Natural killer cell (primary cell): ENCODE measurements at regions not wholly inside any gene's neighbourhood (a gene's known extent, or its start where the extent isn't known, plus 50 kb on each side); places are given as distances from the start of the nearest gene placed in this dataset.
"Not testable (repeated sequence)": the region's sequence is repeated elsewhere in the genome, so short reads cannot be mapped to it uniquely, and the experiment has no call there.

Experiments used
- ATAC-seq, 3 donors: fragments of 150-1000 bp in 2 of 3; fragments of 200-7000 bp in 1 of 3; cut with Tn5 transposase; 1 replicate in 1 of 3; 2 replicates in 2 of 3; pipeline ENCODE4 v1.10.0; 2021; ENCODE audit warnings: mild to moderate bottlenecking in 2 of 3, moderate library complexity in 2 of 3
- DNase-seq, 2 donors: peaks; one replicate each; pipeline versions ENCODE4 v3.0.0 to v3.0.0-alpha.2; 2013 to 2021; ENCODE audit warnings: mixed read lengths in 1 of 2
- H3K27ac ChIP-seq: one replicate; pipeline ENCODE4 v1.5.1; 2013; ENCODE audit warnings: mild to moderate bottlenecking, low read length
- H3K27me3 ChIP-seq: one replicate; pipeline ENCODE4 v1.6.1; 2013; ENCODE audit warnings: low read length; ENCODE audit not compliant: control insufficient read depth, insufficient read depth
- H3K36me3 ChIP-seq: one replicate; pipeline ENCODE4 v1.6.1; 2013; ENCODE audit warnings: low read length; ENCODE audit not compliant: control insufficient read depth, insufficient read depth
- H3K4me1 ChIP-seq: one replicate; pipeline ENCODE4 v1.6.1; 2013; ENCODE audit warnings: low read length; ENCODE audit not compliant: control insufficient read depth, insufficient read depth
- H3K4me3 ChIP-seq: one replicate; pipeline ENCODE4 v1.5.1; 2013; ENCODE audit warnings: low read length
- H3K9me3 ChIP-seq: one replicate; pipeline ENCODE4 v1.6.1; 2013; ENCODE audit warnings: low read length; ENCODE audit not compliant: control insufficient read depth, insufficient read depth
- H3K27ac Mint-ChIP-seq, 2 donors: one replicate each; pipeline ENCODE4 v1.8.0; 2022; ENCODE audit warnings: mild to moderate bottlenecking in 2 of 2, mixed read lengths in 2 of 2, moderate library complexity in 1 of 2
- H3K27me3 Mint-ChIP-seq, 2 donors: one replicate each; pipeline ENCODE4 v1.8.0; 2022; ENCODE audit warnings: low read depth in 2 of 2, mixed read lengths in 2 of 2
- H3K36me3 Mint-ChIP-seq: one replicate; pipeline ENCODE4 v1.8.0; 2022; ENCODE audit warnings: mixed read lengths
- H3K4me1 Mint-ChIP-seq, 2 donors: one replicate each; pipeline ENCODE4 v1.8.0; 2022; ENCODE audit warnings: mixed read lengths in 2 of 2
- H3K4me3 Mint-ChIP-seq: one replicate; pipeline ENCODE4 v1.8.0; 2022; ENCODE audit warnings: mild to moderate bottlenecking, moderate library complexity, mixed read lengths
- H3K9me3 Mint-ChIP-seq, 2 donors: one replicate each; pipeline ENCODE4 v1.8.0; 2022; ENCODE audit warnings: mixed read lengths in 2 of 2
- WGBS: methylation state at CpG from one replicate; pipeline ENCODE4 v1.1.7; 2013; ENCODE audit warnings: missing lambda C conversion rate; ENCODE audit not compliant: insufficient coverage; 5-methylcytosine and 5-hydroxymethylcytosine counted together
- intact Hi-C: fragments of 100-400 bp; cut with micrococcal nuclease; formaldehyde crosslinking; loops from one replicate; pipeline ENCODE4 v1.14.2; 2022
- TF ChIP-seq, protein P1 (sequence below): fragments of 200-600 bp; IDR thresholded peaks from one replicate; pipeline ENCODE4 v1.8.0; 2022; ENCODE audit warnings: antibody characterized with exemption

DNA sequence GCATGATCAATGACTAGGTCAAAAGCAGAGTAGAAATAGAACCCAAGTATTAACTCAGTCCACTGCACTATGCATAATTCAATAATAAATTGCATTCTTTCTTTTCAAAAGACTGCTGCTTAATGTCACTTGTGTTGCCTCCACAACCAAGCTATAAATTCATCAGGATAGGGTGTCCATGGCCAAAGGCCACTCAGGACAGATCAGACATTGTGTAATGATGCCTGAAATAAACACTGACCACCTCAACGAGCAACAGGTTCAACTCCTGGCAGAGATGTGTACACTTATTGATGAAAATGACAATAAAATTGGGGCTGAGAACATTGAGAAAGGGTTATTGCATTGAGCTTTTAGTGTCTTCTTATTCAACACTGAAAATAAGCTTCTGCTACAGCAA is 194.5 kb upstream of the SPOPL start:
- ATAC-seq (no peak), DNase-seq (no peak)
- H3K4me1 Mint-ChIP-seq = no peaks in the 10 kb centered on the region
- no peak overlapping the region for H3K4me3 Mint-ChIP-seq
- no peaks in the 10 kb centered on the region for H3K27me3 ChIP-seq
- no peak overlapping the region for H3K27ac Mint-ChIP-seq
- no peaks in the 10 kb centered on the region for H3K27me3 Mint-ChIP-seq
- peaks cover 7 to 10% of the 10 kb centered on the region in 2 donors for H3K9me3 Mint-ChIP-seq
- peaks cover 2% of the 10 kb centered on the region for H3K9me3 ChIP-seq
- H3K36me3 Mint-ChIP-seq = no peaks in the 10 kb centered on the region
- WGBS = 67% methylated on average over 1 of the region's 1 CpG
- no peaks in the 10 kb centered on the region for H3K4me1 ChIP-seq
- H3K4me3 ChIP-seq = no peak overlapping the region
- no peak overlapping the region for H3K27ac ChIP-seq
- intact Hi-C loops = no loop called here
- TF ChIP-seq, protein P1, sequence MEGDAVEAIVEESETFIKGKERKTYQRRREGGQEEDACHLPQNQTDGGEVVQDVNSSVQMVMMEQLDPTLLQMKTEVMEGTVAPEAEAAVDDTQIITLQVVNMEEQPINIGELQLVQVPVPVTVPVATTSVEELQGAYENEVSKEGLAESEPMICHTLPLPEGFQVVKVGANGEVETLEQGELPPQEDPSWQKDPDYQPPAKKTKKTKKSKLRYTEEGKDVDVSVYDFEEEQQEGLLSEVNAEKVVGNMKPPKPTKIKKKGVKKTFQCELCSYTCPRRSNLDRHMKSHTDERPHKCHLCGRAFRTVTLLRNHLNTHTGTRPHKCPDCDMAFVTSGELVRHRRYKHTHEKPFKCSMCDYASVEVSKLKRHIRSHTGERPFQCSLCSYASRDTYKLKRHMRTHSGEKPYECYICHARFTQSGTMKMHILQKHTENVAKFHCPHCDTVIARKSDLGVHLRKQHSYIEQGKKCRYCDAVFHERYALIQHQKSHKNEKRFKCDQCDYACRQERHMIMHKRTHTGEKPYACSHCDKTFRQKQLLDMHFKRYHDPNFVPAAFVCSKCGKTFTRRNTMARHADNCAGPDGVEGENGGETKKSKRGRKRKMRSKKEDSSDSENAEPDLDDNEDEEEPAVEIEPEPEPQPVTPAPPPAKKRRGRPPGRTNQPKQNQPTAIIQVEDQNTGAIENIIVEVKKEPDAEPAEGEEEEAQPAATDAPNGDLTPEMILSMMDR = no peak
- no peaks in the 10 kb centered on the region for H3K36me3 ChIP-seq

DNA sequence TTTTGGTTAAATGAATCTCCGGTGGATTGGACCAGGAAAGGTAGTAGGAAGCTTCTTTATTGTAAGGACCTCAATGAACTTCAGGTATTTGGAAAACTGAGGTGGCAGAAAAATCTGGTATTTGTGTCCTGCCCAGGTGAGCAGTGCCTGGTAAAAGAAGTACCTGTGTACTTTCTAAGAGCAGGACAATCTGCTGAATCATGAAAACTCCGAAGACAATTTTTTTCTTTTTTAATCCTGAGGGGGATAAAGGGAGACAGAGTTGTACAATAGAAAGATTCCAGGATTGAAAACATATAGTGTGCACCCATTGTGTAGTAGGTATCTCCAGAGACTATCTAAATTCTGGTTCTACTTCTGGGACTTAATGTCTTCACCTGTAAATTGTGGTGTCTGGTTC is 191.8 kb upstream of the SPOPL start:
- peaks cover 12% of the 10 kb centered on the region for H3K36me3 Mint-ChIP-seq
- no peak for DNase-seq
- TF ChIP-seq, protein P1 = no peak
- no peak overlapping the region for H3K4me3 Mint-ChIP-seq
- no peak overlapping the region for H3K27ac Mint-ChIP-seq
- WGBS = 87% methylated on average over 2 of the region's 2 CpGs
- H3K27me3 Mint-ChIP-seq = no peaks in the 10 kb centered on the region
- no peak overlapping the region for H3K4me3 ChIP-seq
- H3K9me3 Mint-ChIP-seq = peaks cover 16% of the 10 kb centered on the region in 2 donors
- no peaks in the 10 kb centered on the region for H3K27me3 ChIP-seq
- H3K4me1 ChIP-seq = no peaks in the 10 kb centered on the region
- H3K9me3 ChIP-seq = peaks cover 2% of the 10 kb centered on the region
- no peak overlapping the region for H3K27ac ChIP-seq
- H3K4me1 Mint-ChIP-seq = no peaks in the 10 kb centered on the region
- H3K36me3 ChIP-seq = no peaks in the 10 kb centered on the region
- ATAC-seq = no peak
- intact Hi-C loops = no loop called here

DNA sequence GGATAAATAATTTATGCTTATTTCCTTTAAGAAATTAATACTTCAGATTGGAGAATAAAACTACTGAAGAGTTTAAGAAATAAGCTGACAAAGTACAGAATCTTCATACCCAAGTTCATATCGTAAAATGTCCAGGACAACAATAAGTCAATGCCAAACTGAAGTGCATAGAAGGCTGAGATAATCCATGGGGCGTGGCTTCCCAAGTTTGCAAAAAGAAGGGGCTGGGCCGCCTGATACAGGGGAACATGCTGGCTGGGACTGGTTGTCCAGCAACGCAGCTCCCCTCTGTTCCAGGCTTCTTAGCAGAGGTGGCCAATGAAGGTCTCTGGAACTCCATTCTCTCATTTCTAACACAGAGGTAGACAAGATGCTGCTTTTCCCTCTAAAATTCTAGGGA is 189.5 kb upstream of the SPOPL start:
- H3K27me3 ChIP-seq = no peaks in the 10 kb centered on the region
- intact Hi-C loops = no loop called here
- no peak overlapping the region for H3K4me3 ChIP-seq
- no peaks in the 10 kb centered on the region for H3K36me3 ChIP-seq
- H3K36me3 Mint-ChIP-seq = peaks cover 12% of the 10 kb centered on the region
- peaks cover 9 to 12% of the 10 kb centered on the region in 2 donors for H3K9me3 Mint-ChIP-seq
- 82% methylated on average over 4 of the region's 4 CpGs for WGBS
- H3K4me1 ChIP-seq = no peaks in the 10 kb centered on the region
- no peaks in the 10 kb centered on the region for H3K4me1 Mint-ChIP-seq
- peaks cover 8% of the 10 kb centered on the region for H3K9me3 ChIP-seq
- TF ChIP-seq, protein P1 = no peak
- DNase-seq (no peak), ATAC-seq (no peak)
- no peak overlapping the region for H3K27ac Mint-ChIP-seq
- H3K27ac ChIP-seq = no peak overlapping the region
- H3K4me3 Mint-ChIP-seq = no peak overlapping the region
- no peaks in the 10 kb centered on the region for H3K27me3 Mint-ChIP-seq

DNA sequence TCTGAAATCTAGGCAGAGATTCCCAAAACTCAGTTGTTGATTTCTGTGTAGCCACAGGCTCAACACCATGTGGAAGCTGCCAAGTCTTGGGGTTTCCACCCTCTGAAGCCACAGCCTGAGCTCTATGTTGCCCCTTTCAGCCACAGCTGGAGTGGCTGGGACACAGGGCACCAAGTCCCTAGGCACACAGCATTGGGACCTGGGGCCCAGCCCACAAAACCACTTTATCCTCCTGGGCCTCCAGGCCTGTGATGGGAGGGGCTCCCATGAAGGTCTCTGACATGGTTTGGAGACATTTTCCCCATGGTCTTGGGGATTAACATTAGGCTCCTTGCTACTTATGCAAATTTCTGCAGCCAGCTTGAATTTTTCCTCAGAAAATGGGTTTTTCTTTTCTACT is 186.0 kb upstream of the SPOPL start:
- H3K27ac Mint-ChIP-seq, DNase-seq, H3K27ac ChIP-seq, H3K27me3 Mint-ChIP-seq, H3K4me3 Mint-ChIP-seq, intact Hi-C loops, H3K27me3 ChIP-seq, H3K36me3 ChIP-seq, H3K4me3 ChIP-seq, ATAC-seq, H3K4me1 Mint-ChIP-seq, H3K4me1 ChIP-seq, H3K9me3 ChIP-seq: not testable (repeated sequence)
- peaks cover 9 to 12% of the 10 kb centered on the region in 2 donors for H3K9me3 Mint-ChIP-seq
- H3K36me3 Mint-ChIP-seq = peaks cover 12% of the 10 kb centered on the region
